NOMO-1 treated with dmso at 0.1 percent for 144 hours (cell line): ENCODE measurements at regions not wholly inside any gene's neighbourhood (a gene's known extent, or its start where the extent isn't known, plus 50 kb on each side); places are given as distances from the start of the nearest gene placed in this dataset.

ENCODE experiments used
- DNase-seq: peaks from one replicate; lab custom pipeline; 2025; ENCODE audit not compliant: unreplicated experiment; lab: John Stamatoyannopoulos, UW

GRCh38 chr18:56323673-56324072 is 314.7 kb downstream of the TXNL1 start:
- no peak for DNase-seq

GRCh38 chr18:56322406-56322805 is 316.0 kb downstream of the TXNL1 start:
- no peak for DNase-seq

- no peak for DNase-seq
These were observed 316.9 kb downstream of the TXNL1 start for GRCh38 chr18:56321470-56321869.

GRCh38 chr18:56319953-56320352 is 318.4 kb downstream of the TXNL1 start:
- no peak for DNase-seq

- DNase-seq: no peak
These were observed 321.7 kb downstream of the TXNL1 start for GRCh38 chr18:56316727-56317126.

GRCh38 chr18:56315363-56315762 is 323.0 kb downstream of the TXNL1 start:
- DNase-seq: no peak

GRCh38 chr18:56314396-56314795 is 324.0 kb downstream of the TXNL1 start:
- no peak for DNase-seq

GRCh38 chr18:56312551-56313335 is 325.6 kb downstream of the TXNL1 start:
- no peak for DNase-seq

- DNase-seq: no peak
These were observed 329.3 kb downstream of the TXNL1 start for GRCh38 chr18:56309104-56309503.

- no peak for DNase-seq
These were observed 330.8 kb downstream of the TXNL1 start for GRCh38 chr18:56307354-56308170.

GRCh38 chr18:56306797-56307196 is 331.6 kb downstream of the TXNL1 start:
- DNase-seq: no peak

- no peak for DNase-seq
These were observed 332.8 kb downstream of the TXNL1 start for GRCh38 chr18:56305583-56305982.

GRCh38 chr18:56302156-56302555 is 336.2 kb downstream of the TXNL1 start:
- DNase-seq: no peak

- DNase-seq: no peak
These were observed 338.7 kb downstream of the TXNL1 start for GRCh38 chr18:56299740-56300139.

- no peak for DNase-seq
These were observed 339.5 kb downstream of the TXNL1 start for GRCh38 chr18:56298935-56299334.

- no peak for DNase-seq
These were observed 342.0 kb downstream of the TXNL1 start for GRCh38 chr18:56296381-56296780.

GRCh38 chr18:56294484-56295183 is 343.8 kb downstream of the TXNL1 start:
- peak; percentile 23 for DNase-seq

- DNase-seq: no peak
These were observed 347.1 kb downstream of the TXNL1 start for GRCh38 chr18:56291294-56291693.

- peak; percentile 13 for DNase-seq
These were observed 349.0 kb downstream of the TXNL1 start for GRCh38 chr18:56289381-56289780.

- no peak for DNase-seq
These were observed 351.5 kb downstream of the TXNL1 start for GRCh38 chr18:56286775-56287325.

- no peak for DNase-seq
These were observed 352.9 kb downstream of the TXNL1 start for GRCh38 chr18:56285387-56286065.
